A549 (cell line): ENCODE measurements at regions not wholly inside any gene's neighbourhood (a gene's known extent, or its start where the extent isn't known, plus 50 kb on each side); places are given as distances from the start of the nearest gene placed in this dataset.

Source experiments
- ATAC-seq, 2 experiments: fragments of 200-7000 bp in 1 of 2; fragments of >200 bp in 1 of 2; cut with Nextera tagmentation in 1 of 2; cut with Tn5 transposase in 1 of 2; 3 replicates each; pipeline versions ENCODE4 v1.8.0 to v1.9.1; 2018 to 2020; ENCODE audit warnings: mild to moderate bottlenecking in 1 of 2, moderate library complexity in 1 of 2
- CTCF ChIA-PET: fragments of 300-600 bp; sonication (Branson Sonifier 250); formaldehyde crosslinking; extraction: SDS; loops from one replicate; lab custom pipeline; 2021; ENCODE audit warnings: antibody characterized with exemption, inconsistent platforms; lab: Yijun Ruan, JAX
- POLR2A ChIA-PET: fragments of 350-600 bp; formaldehyde crosslinking; extraction: SDS; loops from one replicate; lab custom pipeline; 2021; ENCODE audit warnings: antibody characterized with exemption, inconsistent platforms; lab: Yijun Ruan, JAX
- DNase-seq, 2 experiments: peaks; one replicate each; pipeline versions ENCODE4 v3.0.0 to v3.0.0-alpha.2; 2011 to 2016; ENCODE audit warnings: low read depth in 1 of 2, low spot score in 1 of 2
- FAIRE-seq: peaks from 2 replicates; lab custom pipeline; 2011; peaks lifted over from hg19 to GRCh38; lab: Jason Lieb, UNC
- H3K27ac ChIP-seq, 2 experiments: fragments of >200 bp; sonication (Bioruptor Twin); formaldehyde crosslinking; 3 replicates each; pipeline ENCODE4 v1.5.1; 2016 to 2017
- H3K4me1 ChIP-seq: fragments of >200 bp; sonication (Bioruptor Twin); formaldehyde crosslinking; 3 replicates; pipeline ENCODE4 v1.6.1; 2016
- H3K4me2 ChIP-seq: fragments of >200 bp; sonication (Bioruptor Twin); formaldehyde crosslinking; 3 replicates; pipeline ENCODE4 v1.6.1; 2016
- H3K4me3 ChIP-seq: fragments of >200 bp; sonication (Bioruptor Twin); formaldehyde crosslinking; 3 replicates; pipeline ENCODE4 v1.5.1; 2016
- H3K9me3 ChIP-seq: fragments of >200 bp; sonication (Bioruptor Twin); formaldehyde crosslinking; 3 replicates; pipeline ENCODE4 v1.6.1; 2016
- CEBPB ChIP-seq, 2 experiments: fragments of >200 bp in 1 of 2; sonication (Bioruptor Twin) in 1 of 2; formaldehyde crosslinking in 1 of 2; IDR thresholded peaks; 2 replicates each; pipeline ENCODE4 v1.6.1; 2012 to 2016
- CHD4 ChIP-seq: fragments of 200-600 bp; sonication (generic); IDR thresholded peaks from 2 replicates; pipeline ENCODE4 v1.6.1; 2016; ENCODE audit warnings: antibody characterized with exemption, mild to moderate bottlenecking, borderline replicate concordance
- E2F6 ChIP-seq: IDR thresholded peaks from 2 replicates; pipeline ENCODE4 v1.6.1; 2012; ENCODE audit warnings: low read depth, borderline replicate concordance
- ELK1 ChIP-seq: fragments of 150-350 bp; IDR thresholded peaks from 2 replicates; pipeline ENCODE4 v1.6.1; 2014; ENCODE audit warnings: low read depth, mild to moderate bottlenecking, low read length
- EP300 ChIP-seq, 2 experiments: fragments of >200 bp; sonication (Bioruptor Twin); formaldehyde crosslinking; IDR thresholded peaks; 2 replicates in 1 of 2; 3 replicates in 1 of 2; pipeline ENCODE4 v1.6.1; 2016 to 2017
- ESRRA ChIP-seq: fragments of 150-350 bp; IDR thresholded peaks from 2 replicates; pipeline ENCODE4 v1.6.1; 2014; ENCODE audit warnings: mild to moderate bottlenecking, low read length, borderline replicate concordance
- FOSL2 ChIP-seq, 2 experiments: fragments of 450-650 bp in 1 of 2; fragments of >200 bp in 1 of 2; sonication (Bioruptor Twin) in 1 of 2; formaldehyde crosslinking; IDR thresholded peaks; 2 replicates each; pipeline versions ENCODE4 v1.5.0 to v1.6.1; 2016 to 2020; ENCODE audit warnings: mild to moderate bottlenecking in 1 of 2, moderate library complexity in 1 of 2
- GATA3 ChIP-seq: IDR thresholded peaks from 2 replicates; pipeline ENCODE4 v1.6.1; 2012; ENCODE audit warnings: borderline replicate concordance
- HOXA7 ChIP-seq: fragments of 250-450 bp; sonication (Bioruptor Pico); IDR thresholded peaks from 2 replicates; pipeline ENCODE4 v1.5.0; 2020; ENCODE audit warnings: mild to moderate bottlenecking, moderate library complexity
- KDM5A ChIP-seq: fragments of 200-600 bp; sonication (generic); IDR thresholded peaks from 2 replicates; pipeline ENCODE4 v1.6.1; 2016; ENCODE audit warnings: antibody characterized with exemption, mild to moderate bottlenecking
- MAFK ChIP-seq: fragments of 450-650 bp; IDR thresholded peaks from 2 replicates; pipeline ENCODE4 v1.6.1; 2014; ENCODE audit not compliant: partially characterized antibody
- MAZ ChIP-seq: fragments of 150-350 bp; IDR thresholded peaks from 2 replicates; pipeline ENCODE4 v1.6.1; 2014; ENCODE audit warnings: antibody characterized with exemption, low read depth, low read length, borderline replicate concordance
- MYC ChIP-seq: IDR thresholded peaks from 2 replicates; pipeline ENCODE4 v1.6.1; 2012; ENCODE audit warnings: mild to moderate bottlenecking, inconsistent platforms, low read length, improper control_type of control experiment, borderline replicate concordance
- PBX3 ChIP-seq: IDR thresholded peaks from 2 replicates; pipeline ENCODE4 v1.6.1; 2012
- RARB ChIP-seq: fragments of 250-450 bp; sonication (Bioruptor Pico); IDR thresholded peaks from 2 replicates; pipeline ENCODE4 v1.8.0; 2021; ENCODE audit warnings: mild to moderate bottlenecking, moderate library complexity
- REST ChIP-seq: fragments of 200-600 bp; sonication (generic); IDR thresholded peaks from 2 replicates; pipeline ENCODE4 v1.6.1; 2016; ENCODE audit warnings: antibody characterized with exemption, mild to moderate bottlenecking, moderate library complexity
- RNF2 ChIP-seq: fragments of 200-600 bp; sonication (generic); IDR thresholded peaks from 2 replicates; pipeline ENCODE4 v1.6.1; 2016; ENCODE audit warnings: low read depth, mild to moderate bottlenecking, antibody characterized with exemption, moderate library complexity, borderline replicate concordance
- SMC3 ChIP-seq: fragments of >200 bp; sonication (Bioruptor Twin); formaldehyde crosslinking; IDR thresholded peaks from 3 replicates; pipeline ENCODE4 v1.6.1; 2018; ENCODE audit warnings: inconsistent platforms
- SREBF2 ChIP-seq: fragments of 450-650 bp; IDR thresholded peaks from 2 replicates; pipeline ENCODE4 v1.6.1; 2014; ENCODE audit warnings: mild to moderate bottlenecking, moderate library complexity
- ZFP36 ChIP-seq: fragments of 450-650 bp; IDR thresholded peaks from 2 replicates; pipeline ENCODE4 v1.6.1; 2014; ENCODE audit warnings: borderline replicate concordance; ENCODE audit not compliant: partially characterized antibody
- ZNF302 ChIP-seq: fragments of 250-450 bp; sonication (Bioruptor Pico); IDR thresholded peaks from 2 replicates; pipeline ENCODE4 v1.9.0; 2021; ENCODE audit warnings: inconsistent platforms, mild to moderate bottlenecking, moderate library complexity
- WGBS: methylation state at CpG from one replicate; pipeline ENCODE4 v1.1.6; 2017; ENCODE audit errors: missing lambda C conversion rate; 5-methylcytosine and 5-hydroxymethylcytosine counted together

- TF ChIP-seq ESRRA, result no peak
- TF ChIP-seq EP300 (IDR thresholded peaks at IDR 0.05), result no peak
- TF ChIP-seq, all 56 proteins: peak for 0
Observed at GRCh38 chr5:27476356-27476988, 438.1 kb upstream of the CDH9 start (continued).

GRCh38 chr5:27475063-27475462 is 436.7 kb upstream of the CDH9 start:
- Histone ChIP-seq H3K27ac (no peak overlapping the region), H3K4me2 (peak overlapping the region; percentile 69), H3K4me1 (peaks cover 6% of the 10 kb centered on the region; the same call in 1 of the 3 replicates), H3K4me3 (peak overlapping the region; percentile 63; the same call in 2 of the 3 replicates), H3K9me3 (peaks cover 9% of the 10 kb centered on the region; the same call in 1 of the 3 replicates)
- POLR2A ChIA-PET, result interaction anchor here (1.2 kb wide), 1 partner anchor 350 kb away, joined by 3 read pairs; no protein-coding TSS in a partner anchor
- DNase-seq (no peak), ATAC-seq (no peak), FAIRE-seq (peak; percentile 46)
- 46% methylated on average over 1 of the region's 1 CpG for WGBS
- CTCF ChIA-PET, result no interaction called here
- TF ChIP-seq E2F6 (no peak), HOXA7 (no peak), GATA3 (no peak), SMC3 (no peak), KDM5A (no peak)

GRCh38 chr5:27474395-27474794 is 436.0 kb upstream of the CDH9 start:
- Histone ChIP-seq H3K4me3 (peak overlapping the region; percentile 63), H3K27ac (peak overlapping the region in 1 of 2 experiments; percentile 84; a peak in 2 of 6 replicates)
- CTCF ChIA-PET, result no interaction called here
- peak; percentile 23; the same call in 1 of the 2 replicates for TF ChIP-seq FOSL2 (IDR thresholded peaks at IDR 0.05)
- TF ChIP-seq FOSL2 (CRISPR knock-in tag; IDR thresholded peaks at IDR 0.05), result 0 out of 2 replicates have a peak, but pooled peaks have one; percentile 17
- TF ChIP-seq RNF2, result no peak
- peak; percentile 78 for TF ChIP-seq MAFK
- no peak for TF ChIP-seq PBX3
- TF ChIP-seq MYC, result no peak
- TF ChIP-seq, all 56 proteins: peak for 2
- POLR2A ChIA-PET, result no interaction called here
- ATAC-seq (no peak), DNase-seq (no peak), FAIRE-seq (no peak)
- H3K4me1 ChIP-seq, result peaks cover 6% of the 10 kb centered on the region; the same call in 1 of the 3 replicates
- H3K4me2 ChIP-seq, result peak overlapping the region; percentile 69
- peaks cover 9% of the 10 kb centered on the region; the same call in 1 of the 3 replicates for H3K9me3 ChIP-seq

- ChIA-PET POLR2A (no interaction called here), CTCF (no interaction called here)
- DNase-seq, result no peak
- Histone ChIP-seq H3K27ac (peak overlapping the region; percentile 84 to 89), H3K4me3 (peak overlapping the region; percentile 63), H3K4me2 (peak overlapping the region; percentile 69), H3K9me3 (peaks cover 9% of the 10 kb centered on the region; the same call in 1 of the 3 replicates), H3K4me1 (peaks cover 6% of the 10 kb centered on the region; the same call in 1 of the 3 replicates)
- FAIRE-seq, result peak; percentile 28
- 5% methylated on average over 2 of the region's 2 CpGs for WGBS
- no peak for ATAC-seq
- no peak for TF ChIP-seq ZNF302 (CRISPR knock-in tag)
- TF ChIP-seq CEBPB (IDR thresholded peaks at IDR 0.05), result no peak
- no peak for TF ChIP-seq ELK1
- no peak for TF ChIP-seq SMC3
- no peak for TF ChIP-seq SREBF2
- TF ChIP-seq E2F6, result no peak
- no peak for TF ChIP-seq CHD4
- TF ChIP-seq ZFP36, result no peak
- TF ChIP-seq MAZ, result no peak
- no peak for TF ChIP-seq REST
- no peak for TF ChIP-seq RARB (CRISPR knock-in tag)
Observed at GRCh38 chr5:27474047-27474309, 435.6 kb upstream of the CDH9 start.
